ENCODE measurements at regions not wholly inside any gene's neighbourhood (a gene's known extent, or its start where the extent isn't known, plus 50 kb on each side); places are given as distances from the start of the nearest gene placed in this dataset.

- TF ChIP-seq CTCF (IDR thresholded peaks at IDR 0.05) (no peak), POLR2A (IDR thresholded peaks at IDR 0.05) (no peak)
These were observed 125.1 kb downstream of the ESM1 start for GRCh38 chr5:54860321-54860720.
